T-helper 17 cell (primary cell): ENCODE measurements at regions not wholly inside any gene's neighbourhood (a gene's known extent, or its start where the extent isn't known, plus 50 kb on each side); places are given as distances from the start of the nearest gene placed in this dataset.
"Not testable (repeated sequence)": the region's sequence is repeated elsewhere in the genome, so short reads cannot be mapped to it uniquely, and the experiment has no call there.

Experiments
- ATAC-seq: fragments of 150-1000 bp; cut with Tn5 transposase; 2 replicates; pipeline ENCODE4 v1.10.0; 2021; ENCODE audit warnings: mild to moderate bottlenecking, moderate library complexity
- DNase-seq, 3 donors: peaks; one replicate each; pipeline versions ENCODE4 v3.0.0 to v3.0.0-alpha.2; 2020 to 2021
- H3K9me3 ChIP-seq: one replicate; pipeline ENCODE4 v1.7.0; 2013; ENCODE audit warnings: low read length, mild to moderate bottlenecking; ENCODE audit not compliant: control insufficient read depth, poor library complexity, severe bottlenecking
- H3K27ac Mint-ChIP-seq: one replicate; pipeline ENCODE4 v1.8.0; 2022; ENCODE audit warnings: mild to moderate bottlenecking, moderate library complexity, mixed read lengths
- H3K27me3 Mint-ChIP-seq: one replicate; pipeline ENCODE4 v1.8.0; 2022; ENCODE audit warnings: mixed read lengths
- H3K36me3 Mint-ChIP-seq: one replicate; pipeline ENCODE4 v1.8.0; 2022; ENCODE audit warnings: low read depth, mixed read lengths
- H3K4me1 Mint-ChIP-seq: one replicate; pipeline ENCODE4 v1.8.0; 2022; ENCODE audit warnings: mild to moderate bottlenecking, mixed read lengths
- H3K4me3 Mint-ChIP-seq: one replicate; pipeline ENCODE4 v1.8.0; 2022; ENCODE audit warnings: mild to moderate bottlenecking, moderate library complexity, mixed read lengths

DNA sequence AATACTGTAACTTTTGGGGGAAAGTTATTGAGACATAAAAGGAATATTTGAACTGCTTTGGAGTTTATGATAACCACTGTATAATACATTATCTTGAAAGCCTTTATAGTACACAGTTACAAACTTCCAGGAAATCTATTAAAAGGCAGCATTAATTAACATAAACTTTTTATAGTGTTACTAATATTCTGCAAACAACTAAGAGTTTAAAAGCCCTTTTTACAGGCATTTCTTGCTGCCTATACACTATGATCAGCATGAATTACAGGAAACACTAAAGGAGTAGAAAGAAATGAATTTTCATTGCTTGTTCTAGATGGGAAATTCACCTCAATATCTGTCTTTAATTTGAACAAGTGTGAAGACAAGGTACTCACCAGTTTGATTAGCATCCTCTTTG lies 252.3 kb upstream of the ZFP64 start:
- Mint-ChIP-seq H3K27me3 (peaks cover 14% of the 10 kb centered on the region), H3K27ac (no peak overlapping the region), H3K36me3 (no peaks in the 10 kb centered on the region), H3K4me3 (no peak overlapping the region), H3K4me1 (no peaks in the 10 kb centered on the region)
- ATAC-seq: no peak
- DNase-seq: no peak
- no peaks in the 10 kb centered on the region for H3K9me3 ChIP-seq

DNA sequence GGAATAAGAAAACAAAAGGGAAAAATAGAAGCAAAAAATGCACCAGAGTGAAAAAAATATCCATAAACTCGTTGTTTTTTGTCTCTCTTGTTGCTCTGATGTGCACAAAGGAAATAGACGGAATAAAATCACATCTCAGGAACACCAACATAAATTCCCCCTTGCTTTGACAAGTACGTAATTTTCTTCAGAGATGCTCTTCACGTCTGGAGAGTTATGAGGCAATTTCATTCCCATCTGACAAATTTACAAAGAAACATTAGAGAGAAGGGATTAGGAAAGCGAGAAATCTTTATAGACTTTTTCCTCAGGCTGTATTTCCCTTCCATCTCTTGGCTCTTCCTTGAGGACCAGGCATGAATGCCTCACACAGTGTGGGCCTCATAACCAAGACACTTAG lies 250.1 kb upstream of the ZFP64 start:
- H3K27ac Mint-ChIP-seq: peak overlapping the region; percentile 29
- no peak for DNase-seq
- peaks cover 14% of the 10 kb centered on the region for H3K27me3 Mint-ChIP-seq
- H3K9me3 ChIP-seq: no peaks in the 10 kb centered on the region
- no peak overlapping the region for H3K4me3 Mint-ChIP-seq
- no peaks in the 10 kb centered on the region for H3K36me3 Mint-ChIP-seq
- H3K4me1 Mint-ChIP-seq: peaks cover 2% of the 10 kb centered on the region
- ATAC-seq: no peak

DNA sequence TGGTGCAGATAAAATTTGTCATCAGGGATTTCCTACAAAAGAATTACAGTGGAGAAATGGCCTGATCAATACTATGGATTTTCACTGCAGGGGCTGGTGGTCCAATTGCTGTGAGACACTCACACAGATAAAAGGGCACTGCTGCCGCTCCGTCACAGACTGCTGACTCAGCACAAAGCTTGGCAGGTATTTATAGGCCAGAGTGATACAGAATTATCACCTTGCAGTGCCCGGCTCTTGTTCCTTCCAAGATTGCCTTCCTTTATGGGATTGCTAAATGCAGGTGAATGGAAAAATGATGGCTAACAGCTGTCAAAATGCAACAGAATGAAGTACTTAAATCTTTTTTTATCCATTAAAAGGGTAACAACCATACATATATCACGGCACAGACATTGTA lies 247.8 kb upstream of the ZFP64 start:
- peaks cover 14% of the 10 kb centered on the region for H3K27me3 Mint-ChIP-seq
- no peaks in the 10 kb centered on the region for H3K36me3 Mint-ChIP-seq
- ATAC-seq (no peak), DNase-seq (no peak)
- peaks cover 2% of the 10 kb centered on the region for H3K4me1 Mint-ChIP-seq
- no peaks in the 10 kb centered on the region for H3K9me3 ChIP-seq
- H3K27ac Mint-ChIP-seq: no peak overlapping the region
- no peak overlapping the region for H3K4me3 Mint-ChIP-seq

DNA sequence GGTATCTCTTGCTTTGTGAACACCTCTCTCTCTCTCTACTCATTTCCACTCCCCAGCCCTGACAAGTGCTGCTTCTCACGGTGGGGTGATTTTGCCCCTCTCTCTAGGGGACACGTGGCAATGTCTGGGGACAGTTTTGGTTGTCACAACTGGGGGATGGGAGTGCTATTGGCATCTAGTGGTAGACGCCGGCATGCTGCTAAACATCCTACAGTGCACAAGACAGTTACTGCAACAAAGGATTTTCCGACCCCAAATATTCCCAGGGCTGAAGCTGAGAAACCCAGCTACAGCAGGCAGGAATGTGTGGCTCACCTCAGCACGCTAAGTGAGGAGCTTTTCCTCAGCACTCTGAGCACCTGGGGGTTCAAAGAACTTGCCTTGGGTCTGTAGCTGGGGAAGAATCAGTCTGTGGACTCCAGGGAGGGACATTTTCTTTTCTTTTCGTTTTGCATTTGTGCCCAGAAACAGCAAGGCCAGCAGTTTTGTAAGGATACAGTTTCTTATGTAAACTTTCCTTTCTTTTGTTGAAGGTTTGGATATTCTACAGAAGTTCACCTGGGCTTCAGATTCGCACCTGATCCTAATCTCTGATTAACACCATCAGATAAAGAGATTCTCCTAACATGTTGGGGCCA lies 246.9 kb upstream of the ZFP64 start:
- H3K9me3 ChIP-seq: no peaks in the 10 kb centered on the region
- Mint-ChIP-seq H3K27me3 (peaks cover 14% of the 10 kb centered on the region), H3K4me3 (no peak overlapping the region), H3K4me1 (peaks cover 2% of the 10 kb centered on the region), H3K36me3 (no peaks in the 10 kb centered on the region), H3K27ac (peak overlapping the region; percentile 24)
- ATAC-seq (peak; percentile 59), DNase-seq (peak in 1 of 3 donors; percentile 6)

DNA sequence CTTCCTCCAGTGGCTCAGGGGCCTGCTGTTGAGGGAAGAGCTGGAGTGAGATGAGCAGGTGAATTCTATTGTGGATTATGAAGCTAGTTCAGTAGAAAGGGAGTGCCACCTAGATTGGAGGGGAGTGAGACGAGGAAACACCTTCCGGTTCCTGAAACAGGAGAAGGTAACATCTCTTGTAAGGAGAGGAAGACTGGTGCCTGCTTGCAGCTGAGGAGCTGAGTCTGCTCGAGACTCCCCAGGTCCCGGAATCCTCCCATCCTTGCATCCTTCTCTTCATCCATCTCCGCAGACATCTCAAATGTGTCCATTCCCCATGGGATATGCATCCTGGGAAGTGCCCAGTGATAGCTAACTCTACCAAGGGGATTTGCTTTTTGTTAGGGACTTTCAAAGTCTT lies 242.9 kb upstream of the ZFP64 start:
- no peaks in the 10 kb centered on the region for H3K9me3 ChIP-seq
- no peak for ATAC-seq
- H3K27me3 Mint-ChIP-seq: peaks cover 4% of the 10 kb centered on the region
- H3K36me3 Mint-ChIP-seq: no peaks in the 10 kb centered on the region
- H3K4me3 Mint-ChIP-seq: no peak overlapping the region
- H3K27ac Mint-ChIP-seq: no peak overlapping the region
- no peak for DNase-seq
- H3K4me1 Mint-ChIP-seq: peaks cover 2% of the 10 kb centered on the region

DNA sequence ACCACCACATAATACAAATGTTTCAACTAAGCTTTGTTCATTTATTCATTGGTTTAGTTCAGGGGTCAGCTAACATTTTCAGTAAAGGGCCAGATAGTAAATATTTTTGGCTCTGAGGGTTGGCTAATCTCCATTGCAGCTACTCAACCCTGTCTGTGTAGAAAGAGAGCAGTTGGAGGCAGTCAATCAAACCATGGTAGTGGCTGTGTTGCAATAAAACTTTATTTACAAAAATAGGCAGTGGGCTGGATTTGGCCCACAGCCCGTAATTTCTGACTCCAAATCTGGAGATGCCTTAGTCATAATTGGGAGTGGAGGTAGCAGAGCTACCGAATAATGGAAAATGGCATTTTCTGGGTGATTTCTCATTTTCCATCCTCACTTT lies 242.5 kb upstream of the ZFP64 start:
- ATAC-seq: no peak
- peaks cover under 1% of the 10 kb centered on the region for H3K27me3 Mint-ChIP-seq

DNA sequence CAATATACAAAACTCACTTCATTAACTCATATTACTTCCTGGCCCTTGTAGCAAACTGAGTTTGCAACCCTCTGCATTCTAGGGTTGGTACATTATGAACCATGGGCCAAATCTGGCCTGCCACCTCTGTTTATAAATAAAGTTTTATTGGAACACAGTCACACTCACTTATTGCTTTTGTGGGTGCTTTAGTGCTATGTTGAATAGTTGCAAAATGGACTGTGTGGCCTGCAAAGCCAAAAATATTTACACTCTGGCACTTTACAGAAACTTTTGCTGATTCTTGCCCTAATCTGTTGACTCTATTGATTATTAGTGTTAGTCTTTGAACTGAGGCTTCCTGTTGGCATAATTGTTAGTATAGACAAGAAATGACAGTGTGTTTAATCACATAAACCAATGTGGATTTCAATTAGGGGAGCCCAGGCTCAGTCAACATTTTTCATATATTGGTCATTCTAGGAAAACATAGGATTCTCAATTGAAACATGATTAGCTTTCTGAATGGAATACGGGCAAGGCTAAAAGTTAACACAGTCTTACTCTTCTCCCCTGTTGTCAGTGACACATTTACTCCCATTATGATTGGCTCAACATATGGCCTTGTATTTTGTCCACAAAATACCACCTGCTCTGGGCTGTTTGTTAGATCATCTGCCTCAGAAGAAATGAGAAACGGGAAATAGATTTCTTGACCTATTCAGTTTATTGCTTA lies 241.9 kb upstream of the ZFP64 start:
- ATAC-seq (no peak), DNase-seq (no peak)
- Mint-ChIP-seq H3K4me1 (peaks cover 2% of the 10 kb centered on the region), H3K27me3 (no peaks in the 10 kb centered on the region), H3K36me3 (no peaks in the 10 kb centered on the region), H3K27ac (no peak overlapping the region), H3K4me3 (no peak overlapping the region)
- H3K9me3 ChIP-seq: no peaks in the 10 kb centered on the region

More for the DNA sequence above, 242.5 kb upstream of the ZFP64 start:
- no peaks in the 10 kb centered on the region for H3K9me3 ChIP-seq
- Mint-ChIP-seq H3K4me1 (peaks cover 2% of the 10 kb centered on the region), H3K27ac (no peak overlapping the region), H3K36me3 (no peaks in the 10 kb centered on the region), H3K4me3 (no peak overlapping the region)
- DNase-seq: no peak

DNA sequence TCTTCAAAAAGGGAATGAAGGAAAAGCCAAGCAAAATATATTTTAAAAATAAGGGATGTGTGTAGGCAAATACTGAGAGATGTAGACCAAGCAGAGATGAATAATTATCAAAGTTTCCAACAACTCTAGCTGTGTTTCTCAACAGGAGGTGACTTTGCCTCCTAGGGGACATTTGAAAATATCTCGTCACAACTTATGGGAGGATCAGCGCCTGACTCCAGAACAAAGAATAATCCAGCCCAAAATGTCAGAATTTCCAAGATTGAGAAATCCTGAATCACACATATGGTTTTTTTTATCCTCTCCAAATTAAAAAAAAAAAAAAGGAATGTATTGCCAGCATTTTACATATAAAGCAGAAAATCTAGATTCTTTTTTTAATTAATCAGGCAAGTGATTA lies 241.2 kb upstream of the ZFP64 start:
- DNase-seq: no peak
- Mint-ChIP-seq H3K36me3 (no peaks in the 10 kb centered on the region), H3K27ac (no peak overlapping the region), H3K4me3 (no peak overlapping the region), H3K4me1 (no peaks in the 10 kb centered on the region), H3K27me3 (no peaks in the 10 kb centered on the region)
- no peaks in the 10 kb centered on the region for H3K9me3 ChIP-seq
- no peak for ATAC-seq

DNA sequence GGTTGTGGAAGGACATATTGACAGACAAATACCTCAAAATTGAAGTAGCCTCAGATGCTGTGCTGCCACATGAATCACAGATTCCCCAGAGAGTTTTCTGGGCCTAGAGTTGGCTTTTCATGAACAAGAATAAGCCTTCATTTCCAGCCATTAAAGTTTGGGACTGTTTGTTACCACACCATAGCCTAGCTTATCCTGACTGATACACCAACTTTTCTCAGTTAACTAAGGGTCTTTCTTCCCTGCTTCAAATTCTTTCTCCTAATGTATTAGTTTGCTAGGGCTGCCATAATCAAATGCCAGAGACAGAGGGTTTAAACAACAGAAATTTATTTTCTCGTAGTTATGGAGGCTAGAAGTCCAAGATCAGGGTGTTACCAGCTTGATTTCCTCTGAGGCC lies 237.4 kb upstream of the ZFP64 start:
- H3K4me3 Mint-ChIP-seq: no peak overlapping the region
- H3K4me1 Mint-ChIP-seq: no peaks in the 10 kb centered on the region
- no peaks in the 10 kb centered on the region for H3K9me3 ChIP-seq
- ATAC-seq: no peak
- H3K27me3 Mint-ChIP-seq: no peaks in the 10 kb centered on the region
- H3K27ac Mint-ChIP-seq: no peak overlapping the region
- H3K36me3 Mint-ChIP-seq: peaks cover 2% of the 10 kb centered on the region
- no peak for DNase-seq

DNA sequence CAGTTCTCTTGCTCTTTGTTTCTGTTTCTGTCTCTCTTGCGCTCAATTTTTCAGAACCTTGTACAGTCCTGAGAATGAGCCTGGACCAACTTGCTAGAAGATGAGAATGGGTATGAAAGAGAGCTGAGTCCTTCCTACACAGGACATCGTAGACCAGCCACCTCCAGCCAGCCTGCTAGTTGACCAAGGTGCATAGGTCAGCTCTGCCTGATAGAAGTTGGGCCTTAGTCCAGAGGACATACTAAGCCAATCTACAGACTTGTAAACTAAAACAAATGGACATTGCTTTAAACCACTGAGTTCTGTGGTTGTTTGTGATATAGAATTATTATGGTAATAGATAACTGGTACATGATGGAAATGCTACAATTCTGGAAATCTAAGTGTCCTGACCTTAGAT lies 236.4 kb upstream of the ZFP64 start:
- no peak overlapping the region for H3K4me3 Mint-ChIP-seq
- no peak for DNase-seq
- H3K4me1 Mint-ChIP-seq: no peaks in the 10 kb centered on the region
- no peak overlapping the region for H3K27ac Mint-ChIP-seq
- no peak for ATAC-seq
- H3K36me3 Mint-ChIP-seq: peaks cover 2% of the 10 kb centered on the region
- H3K9me3 ChIP-seq: no peaks in the 10 kb centered on the region
- H3K27me3 Mint-ChIP-seq: no peaks in the 10 kb centered on the region

DNA sequence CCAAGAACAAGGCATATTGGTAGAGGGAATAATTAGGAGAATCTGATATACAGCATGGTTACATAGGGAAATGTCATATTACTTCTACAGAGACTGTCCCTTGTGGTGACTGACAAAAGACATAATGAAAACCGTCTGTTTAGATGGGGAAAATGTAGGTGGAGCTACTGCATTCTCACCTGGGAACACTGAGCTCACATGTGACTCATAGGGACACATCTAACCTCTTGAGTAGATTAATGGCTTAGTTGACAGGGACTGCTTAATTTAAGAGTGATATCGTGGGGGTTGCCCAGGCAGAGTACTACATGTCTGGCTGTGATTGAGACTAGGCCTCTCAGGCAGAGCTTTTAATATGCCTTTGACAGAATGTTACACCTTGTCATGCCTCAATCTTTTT lies 235.3 kb upstream of the ZFP64 start:
- no peaks in the 10 kb centered on the region for H3K4me1 Mint-ChIP-seq
- H3K27ac Mint-ChIP-seq: no peak overlapping the region

DNA sequence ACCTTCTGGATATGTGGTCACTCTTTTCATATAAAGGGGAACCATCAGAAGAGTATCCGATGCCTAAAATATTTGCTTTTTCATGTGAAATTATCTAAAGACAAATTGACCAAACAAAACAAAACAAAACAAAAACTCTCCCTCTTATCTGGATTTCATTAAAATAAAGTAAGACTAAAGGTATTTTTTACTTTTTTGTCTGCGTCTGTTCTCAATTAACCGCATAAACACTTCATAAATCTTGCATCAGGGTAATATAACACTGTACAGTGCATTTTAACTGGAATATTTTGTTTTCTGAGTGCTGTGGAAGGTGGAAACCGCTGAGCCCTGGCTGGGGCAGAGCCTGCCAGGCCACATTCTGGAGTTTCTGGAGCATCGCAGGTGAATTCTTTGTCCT lies 234.1 kb upstream of the ZFP64 start:
- H3K4me3 Mint-ChIP-seq: no peak overlapping the region
- no peaks in the 10 kb centered on the region for H3K9me3 ChIP-seq
- peak overlapping the region; percentile 32 for H3K27ac Mint-ChIP-seq
- peaks cover 2% of the 10 kb centered on the region for H3K36me3 Mint-ChIP-seq
- no peak for DNase-seq
- H3K27me3 Mint-ChIP-seq: no peaks in the 10 kb centered on the region
- H3K4me1 Mint-ChIP-seq: no peaks in the 10 kb centered on the region
- ATAC-seq: no peak

More for the DNA sequence above, 235.3 kb upstream of the ZFP64 start:
- no peaks in the 10 kb centered on the region for H3K9me3 ChIP-seq
- H3K36me3 Mint-ChIP-seq: peaks cover 2% of the 10 kb centered on the region
- H3K4me3 Mint-ChIP-seq: no peak overlapping the region
- no peak for DNase-seq
- H3K27me3 Mint-ChIP-seq: no peaks in the 10 kb centered on the region
- no peak for ATAC-seq

DNA sequence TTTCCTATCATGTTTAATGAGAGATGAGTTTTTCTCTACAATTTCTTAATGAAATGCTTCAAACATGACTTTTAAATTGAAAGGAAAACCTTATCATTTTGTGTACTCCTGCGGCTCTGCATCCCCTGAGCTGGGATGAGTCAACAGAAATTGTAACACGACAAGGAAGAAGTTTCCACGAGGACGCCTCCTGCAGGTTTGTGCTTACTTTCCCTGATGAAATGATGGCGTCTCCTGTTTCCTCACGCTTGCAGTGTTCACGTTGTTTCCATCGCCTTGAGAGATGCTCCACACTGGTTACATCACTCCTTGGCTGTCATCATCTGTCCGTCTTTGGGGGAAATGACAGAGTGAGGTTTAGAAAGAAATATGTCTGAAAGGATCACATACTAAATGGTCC lies 233.7 kb upstream of the ZFP64 start:
- no peaks in the 10 kb centered on the region for H3K27me3 Mint-ChIP-seq
- DNase-seq (no peak), ATAC-seq (no peak)
- H3K4me1 Mint-ChIP-seq: no peaks in the 10 kb centered on the region
- H3K9me3 ChIP-seq: no peaks in the 10 kb centered on the region
- H3K27ac Mint-ChIP-seq: no peak overlapping the region
- H3K4me3 Mint-ChIP-seq: no peak overlapping the region
- H3K36me3 Mint-ChIP-seq: peaks cover 2% of the 10 kb centered on the region

DNA sequence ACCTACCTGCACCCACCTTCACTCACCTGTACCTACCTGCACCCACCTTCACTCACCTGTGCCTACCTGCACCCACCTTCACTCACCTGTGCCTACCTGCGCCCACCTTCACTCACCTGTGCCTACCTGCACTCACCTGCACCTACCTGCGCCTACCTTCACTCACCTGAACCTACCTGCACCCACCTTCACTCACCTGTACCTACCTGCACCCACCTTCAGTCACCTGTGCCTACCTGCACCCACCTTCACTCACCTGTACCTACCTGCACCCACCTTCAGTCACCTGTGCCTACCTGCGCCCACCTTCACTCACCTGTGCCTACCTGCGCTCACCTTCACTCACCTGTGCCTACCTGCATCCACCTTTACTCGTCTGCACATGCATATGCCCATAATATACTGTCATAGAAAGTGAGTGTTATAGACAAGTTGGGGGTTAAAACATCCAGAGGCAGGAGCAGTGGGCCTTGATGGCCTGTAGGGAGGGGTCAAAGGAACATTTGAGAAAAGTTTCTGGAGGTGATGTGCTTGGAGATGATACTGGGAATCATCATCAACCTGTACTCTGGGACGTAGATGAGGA lies 232.9 kb upstream of the ZFP64 start:
- not testable (repeated sequence) for H3K27me3 Mint-ChIP-seq, H3K36me3 Mint-ChIP-seq, H3K27ac Mint-ChIP-seq, H3K9me3 ChIP-seq, H3K4me3 Mint-ChIP-seq, H3K4me1 Mint-ChIP-seq, ATAC-seq, DNase-seq
